GM12891 (cell line): ENCODE measurements at regions not wholly inside any gene's neighbourhood (a gene's known extent, or its start where the extent isn't known, plus 50 kb on each side); places are given as distances from the start of the nearest gene placed in this dataset.
"Not testable (repeated sequence)": the region's sequence is repeated elsewhere in the genome, so short reads cannot be mapped to it uniquely, and the experiment has no call there.

Experiments used
- POLR2A ChIP-seq: IDR thresholded peaks from 2 replicates; pipeline ENCODE4 v1.6.1; 2011; ENCODE audit warnings: low read depth, low read length, control low read depth
- POLR2AphosphoS5 ChIP-seq: IDR thresholded peaks from 2 replicates; pipeline ENCODE4 v1.6.1; 2011; ENCODE audit warnings: low read depth, low read length, control low read depth

GRCh38 chr5:163340378-163340777 is 97.0 kb upstream of the CCNG1 start:
- not testable (repeated sequence) for TF ChIP-seq POLR2A, POLR2AphosphoS5
